ENCODE measurements at regions not wholly inside any gene's neighbourhood (a gene's known extent, or its start where the extent isn't known, plus 50 kb on each side); places are given as distances from the start of the nearest gene placed in this dataset.

- TF ChIP-seq POLR2A (IDR thresholded peaks at IDR 0.05) (no peak), CTCF (IDR thresholded peaks at IDR 0.05) (no peak)
Observed at GRCh38 chr6:74863968-74864367, 341.9 kb downstream of the COL12A1 start.
